Activated CD4-positive, CD25-positive, alpha-beta regulatory T cell treated with anti-CD3 and anti-CD28 coated beads, Interleukin-2, amount 50 U/mL, for 72 hours (primary cell): ENCODE measurements at regions not wholly inside any gene's neighbourhood (a gene's known extent, or its start where the extent isn't known, plus 50 kb on each side); places are given as distances from the start of the nearest gene placed in this dataset.
"Not testable (repeated sequence)": the region's sequence is repeated elsewhere in the genome, so short reads cannot be mapped to it uniquely, and the experiment has no call there.

Experiments used
- DNase-seq: peaks from one replicate; pipeline ENCODE4 v3.0.0; 2021

DNA sequence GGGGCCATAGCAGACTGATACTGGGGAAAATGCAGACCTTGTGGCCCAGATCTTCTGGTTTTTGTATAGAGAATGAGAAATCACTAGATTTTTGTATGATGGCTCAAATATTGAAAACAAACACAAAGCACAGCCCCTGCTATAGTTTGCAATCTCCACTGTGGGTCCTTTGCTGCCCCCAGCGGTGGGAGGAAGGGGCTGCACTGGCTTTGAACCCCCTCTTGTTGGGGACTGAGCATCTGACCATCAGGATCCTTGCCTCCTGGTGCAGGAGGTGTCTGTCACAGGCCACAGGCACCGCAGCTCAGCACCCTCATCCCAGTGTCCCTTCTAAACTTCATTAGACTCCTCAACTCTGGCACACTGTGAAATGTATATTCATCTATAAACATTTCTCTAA, 252.3 kb downstream of the BCL2L11 start:
- not testable (repeated sequence) for DNase-seq

DNA sequence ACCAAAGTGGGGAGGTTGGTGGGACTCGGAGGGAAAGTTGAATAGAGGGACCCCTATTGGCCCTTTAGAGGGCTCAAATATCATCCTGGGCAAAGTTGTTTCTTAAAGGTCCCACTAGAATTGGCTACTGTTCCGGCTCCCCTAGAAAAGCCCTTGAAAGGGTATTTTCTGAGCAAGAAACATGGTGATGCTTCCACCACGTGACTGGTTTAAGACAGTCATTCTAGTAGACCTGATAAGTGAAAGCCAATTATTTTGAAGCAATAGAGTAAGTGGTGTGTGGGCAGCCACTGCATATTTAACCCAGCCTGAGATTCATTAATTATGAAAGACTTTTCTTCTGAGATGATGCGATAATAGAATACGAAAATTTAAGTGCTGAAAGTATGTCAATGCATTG, 253.3 kb downstream of the BCL2L11 start:
- DNase-seq = not testable (repeated sequence)

GRCh38 chr2:111374734-111375133, 254.0 kb downstream of the BCL2L11 start:
- DNase-seq = not testable (repeated sequence)

DNA sequence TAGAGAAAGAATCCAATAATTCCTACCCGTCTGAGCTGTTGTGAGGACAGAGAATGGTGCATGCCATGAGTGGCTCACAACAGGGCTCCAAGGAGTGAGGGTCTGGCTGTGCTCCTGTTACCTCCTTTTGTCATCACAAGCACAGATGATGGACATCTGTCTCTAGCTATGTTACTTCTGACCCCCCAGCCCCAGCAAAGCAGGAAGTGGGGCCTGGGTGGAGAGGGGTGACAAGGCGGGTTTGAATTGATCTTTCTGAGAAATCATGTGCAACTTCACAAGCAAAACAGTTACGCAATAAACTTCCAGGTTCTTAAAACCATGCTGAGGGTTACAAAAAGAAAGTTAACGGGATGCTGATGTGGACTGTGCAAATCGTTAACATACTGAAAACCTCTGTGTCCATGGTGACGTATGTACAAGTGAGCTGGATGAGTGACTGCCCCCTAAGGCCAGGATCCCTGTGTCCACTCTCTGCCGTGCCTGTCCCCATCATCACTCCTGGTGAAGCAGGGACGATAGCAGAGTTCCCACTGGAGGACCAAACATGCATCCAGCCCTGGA, 254.7 kb downstream of the BCL2L11 start:
- not testable (repeated sequence) for DNase-seq

- DNase-seq = not testable (repeated sequence)
Observed at GRCh38 chr2:111376272-111376970, 255.7 kb downstream of the BCL2L11 start.

GRCh38 chr2:111376971-111377352, 256.2 kb downstream of the BCL2L11 start:
- DNase-seq = not testable (repeated sequence)

GRCh38 chr2:111377386-111377959, 256.8 kb downstream of the BCL2L11 start:
- not testable (repeated sequence) for DNase-seq

DNA sequence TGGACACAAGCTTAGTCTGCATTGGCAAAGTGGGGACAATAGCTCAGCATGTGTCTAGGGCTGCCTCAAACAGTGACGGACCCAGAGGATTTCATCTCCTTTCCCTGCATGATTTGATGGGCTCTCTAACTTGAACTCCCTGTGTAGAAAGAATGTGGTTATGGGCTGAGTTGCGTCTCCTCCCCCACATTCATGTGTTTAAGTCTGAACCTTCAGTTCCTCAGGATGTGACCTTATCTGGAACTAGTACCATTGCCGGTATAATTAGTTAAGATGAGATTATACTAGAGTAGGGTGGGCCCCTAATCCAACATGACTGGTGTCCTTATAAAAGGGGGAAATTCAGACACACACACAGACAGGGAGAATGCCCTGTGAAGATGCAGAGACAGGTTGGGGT, 257.6 kb downstream of the BCL2L11 start:
- DNase-seq = not testable (repeated sequence)

GRCh38 chr2:111380733-111381439, 260.2 kb downstream of the BCL2L11 start:
- DNase-seq = not testable (repeated sequence)

- not testable (repeated sequence) for DNase-seq
Observed at GRCh38 chr2:111381530-111382306, 261.0 kb downstream of the BCL2L11 start.

DNA sequence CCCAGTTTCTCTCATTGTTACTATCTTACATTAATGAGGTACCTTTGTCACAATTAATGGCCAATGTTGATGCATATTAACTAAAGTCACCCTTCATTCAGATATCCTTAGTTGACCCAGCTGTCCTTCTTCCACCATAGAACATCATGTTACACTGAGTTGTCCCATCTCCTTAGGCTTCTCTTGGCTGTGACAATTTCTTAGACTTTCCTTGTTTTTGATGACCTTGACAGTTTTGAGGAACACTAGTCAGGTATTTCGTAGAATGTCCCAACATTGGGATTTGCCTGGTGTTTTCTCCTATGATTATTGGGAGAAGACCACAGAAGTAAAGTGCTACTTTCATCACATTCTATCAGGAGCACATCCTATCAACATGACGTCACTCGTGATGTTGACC, 261.8 kb downstream of the BCL2L11 start:
- DNase-seq = not testable (repeated sequence)

- not testable (repeated sequence) for DNase-seq
Observed at GRCh38 chr2:111383311-111383710, 262.6 kb downstream of the BCL2L11 start.

DNA sequence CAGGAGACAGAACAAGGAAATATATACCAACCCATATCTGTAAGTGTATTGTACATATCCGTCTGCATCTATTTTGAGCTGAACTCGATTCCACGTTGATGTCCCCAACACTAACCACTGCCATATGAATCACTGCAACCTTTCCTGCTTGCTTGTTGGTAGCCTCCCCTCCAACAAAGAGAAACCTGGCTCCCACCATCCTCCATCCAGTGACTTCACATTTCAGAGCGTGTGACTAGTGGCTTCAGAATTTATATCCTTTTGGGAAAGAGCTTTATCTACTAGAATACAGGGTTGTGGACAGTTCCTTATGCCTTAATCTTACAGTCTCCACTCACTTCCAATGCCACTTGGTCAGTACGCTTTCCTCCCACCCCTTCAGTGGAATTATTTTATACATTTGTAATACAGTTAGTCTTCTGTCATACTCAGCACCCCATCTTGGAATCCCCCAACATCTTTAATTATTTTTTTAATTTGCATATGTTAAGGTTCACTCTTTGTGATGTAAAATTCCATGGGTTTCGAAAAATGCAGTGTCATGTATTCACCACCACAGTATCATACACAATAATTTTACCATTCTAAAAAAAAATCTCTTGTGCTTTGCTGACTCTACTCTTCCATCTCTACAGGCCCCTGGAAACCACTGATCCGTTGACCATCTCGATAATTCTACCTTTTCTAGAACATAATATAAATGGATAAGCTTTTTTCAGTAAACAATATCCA, 264.7 kb downstream of the BCL2L11 start:
- not testable (repeated sequence) for DNase-seq

- DNase-seq = not testable (repeated sequence)
Observed at GRCh38 chr2:111390605-111391004, 269.9 kb downstream of the BCL2L11 start.

DNA sequence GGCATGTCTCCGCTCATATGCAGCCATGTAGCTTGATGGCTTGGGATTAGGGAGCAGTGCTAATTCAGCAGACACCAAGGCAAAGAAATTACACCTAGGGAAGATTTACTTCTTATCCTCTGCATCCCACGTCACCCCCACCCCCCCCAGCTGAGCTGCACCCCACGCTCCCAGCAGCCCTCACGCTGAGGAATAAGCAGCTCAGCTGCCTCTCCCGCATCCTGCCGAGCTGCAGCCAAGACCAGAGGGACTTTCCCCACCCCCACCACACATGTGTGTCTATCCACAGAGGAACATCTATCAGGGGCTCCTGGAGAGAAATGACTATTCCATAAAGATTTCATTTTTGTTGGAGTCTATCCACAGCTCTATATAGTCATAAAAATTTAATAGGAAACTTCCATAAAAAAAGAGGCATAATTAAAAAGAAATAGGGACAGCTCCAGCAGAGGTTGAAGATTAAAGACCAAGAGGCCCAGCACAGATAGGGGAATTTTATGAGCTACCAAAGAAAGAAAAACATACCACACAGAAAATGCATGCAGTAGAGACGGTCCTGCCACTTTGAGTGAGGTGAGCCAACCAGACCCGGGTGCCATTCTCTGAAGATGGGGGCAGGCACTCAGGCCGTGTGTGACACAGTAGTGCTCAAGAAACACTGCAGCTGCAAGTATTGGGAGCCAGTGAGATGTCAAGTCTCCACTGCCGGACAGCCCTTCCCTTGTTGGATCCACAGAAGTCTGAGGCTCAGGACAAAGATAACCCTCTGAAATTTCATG, 274.8 kb downstream of the BCL2L11 start:
- peak; percentile 61 for DNase-seq

- not testable (repeated sequence) for DNase-seq
Observed at GRCh38 chr2:111400598-111401253, 280.0 kb downstream of the BCL2L11 start.

DNA sequence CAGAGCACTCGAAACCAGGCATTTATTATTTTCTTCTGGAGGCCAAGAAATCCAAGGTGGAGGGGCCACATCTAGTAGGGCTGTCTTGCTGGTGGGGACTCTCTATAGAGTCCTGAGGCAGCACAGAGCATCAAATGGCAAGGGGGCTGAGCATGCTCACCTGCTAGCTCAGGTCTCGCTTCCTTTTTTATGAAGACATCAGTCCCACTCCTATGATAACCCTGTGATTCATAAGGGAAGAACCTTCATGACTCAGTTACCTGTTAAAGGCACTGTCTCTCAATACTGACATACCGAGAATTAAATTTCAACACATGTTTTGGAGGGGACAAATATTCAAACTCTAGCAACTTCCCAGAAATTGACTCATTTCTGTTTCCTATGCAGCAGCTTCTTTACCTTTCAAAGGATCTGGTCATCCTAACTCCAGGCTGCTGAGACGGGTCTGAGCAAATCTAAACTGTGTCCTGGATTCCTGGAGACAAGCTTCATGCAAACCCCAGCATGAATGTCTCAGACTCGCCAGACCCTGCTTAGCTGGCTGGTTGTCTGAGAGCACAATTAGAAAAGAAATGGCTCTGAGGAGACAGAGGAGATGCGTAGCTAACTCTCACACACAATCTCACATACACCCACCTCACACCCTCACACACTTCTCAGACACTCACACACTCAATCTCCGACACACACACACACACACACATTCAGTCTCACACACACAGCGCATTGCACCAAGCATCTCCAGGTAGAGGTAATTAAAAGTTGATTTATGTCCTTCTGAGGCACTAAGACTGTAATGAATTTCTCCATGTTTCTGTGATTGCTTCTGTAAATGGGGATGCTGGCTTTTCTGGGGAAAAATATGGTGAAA, 280.8 kb downstream of the BCL2L11 start:
- DNase-seq = not testable (repeated sequence)

- not testable (repeated sequence) for DNase-seq
Observed at GRCh38 chr2:111402450-111402849, 281.7 kb downstream of the BCL2L11 start.

GRCh38 chr2:111403287-111403686, 282.6 kb downstream of the BCL2L11 start:
- not testable (repeated sequence) for DNase-seq

GRCh38 chr2:111406616-111407015, 285.9 kb downstream of the BCL2L11 start:
- DNase-seq = not testable (repeated sequence)
